ENCODE measurements at regions not wholly inside any gene's neighbourhood (a gene's known extent, or its start where the extent isn't known, plus 50 kb on each side); places are given as distances from the start of the nearest gene placed in this dataset.

DNA sequence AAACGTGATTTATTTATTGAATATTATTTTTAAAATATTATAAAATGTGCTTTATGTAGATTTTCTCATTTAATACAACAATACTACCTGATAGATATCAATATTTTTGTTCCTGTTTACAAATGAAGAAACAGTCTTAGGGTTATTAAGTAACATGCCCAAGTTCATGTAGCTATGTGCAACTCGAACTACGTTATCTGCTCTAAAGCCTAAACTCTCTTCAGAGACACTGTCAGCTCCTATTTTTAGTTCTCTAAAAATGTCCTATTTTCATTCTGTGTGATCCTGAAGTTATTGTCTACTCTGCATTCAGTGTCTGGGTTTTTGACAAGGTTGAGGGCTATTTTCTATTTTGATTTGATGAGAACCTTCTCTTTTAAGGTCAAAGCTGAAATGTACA, 550.1 kb upstream of the B3GALT2 start:
- DNase-seq, result no peak

DNA sequence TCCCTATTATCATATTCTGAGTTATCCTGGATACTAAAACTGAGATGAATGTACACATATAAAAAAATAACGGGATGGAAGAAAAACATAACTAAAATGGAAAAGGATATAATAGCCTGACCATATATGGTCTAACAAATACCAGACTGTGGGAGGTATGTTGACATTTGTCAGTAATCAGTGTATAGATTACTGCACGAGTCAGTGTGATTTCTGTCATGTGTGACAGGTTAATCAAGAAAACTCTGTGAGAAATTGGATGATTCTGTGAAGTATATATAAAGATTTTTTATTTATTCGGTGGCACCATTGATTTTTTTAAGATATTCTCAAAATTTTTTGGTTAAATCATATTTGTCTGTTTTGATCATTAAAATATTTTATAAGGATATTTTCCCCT, 547.3 kb upstream of the B3GALT2 start:
- DNase-seq, result no peak

- no peak for DNase-seq
Observed at GRCh38 chr1:193730017-193730416, 543.6 kb upstream of the B3GALT2 start.

DNA sequence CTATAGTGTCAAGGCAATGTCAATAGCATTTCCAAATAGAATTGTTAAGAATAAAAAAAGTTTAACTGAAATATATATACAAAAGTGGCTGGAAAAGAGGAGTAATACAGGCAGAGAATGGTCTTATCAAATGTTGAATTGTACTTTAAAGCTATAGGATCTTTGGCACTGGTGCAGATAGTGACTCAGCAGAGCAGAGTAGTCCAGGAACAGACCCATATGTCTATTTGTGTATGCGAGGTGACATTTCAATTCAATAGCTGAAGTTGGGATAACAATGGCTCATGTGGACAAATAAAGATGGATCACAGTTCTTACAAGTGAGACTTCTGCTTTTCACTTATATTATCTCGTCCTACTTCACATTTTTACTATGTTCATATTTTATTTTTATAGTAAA, 543.0 kb upstream of the B3GALT2 start:
- no peak for DNase-seq

DNA sequence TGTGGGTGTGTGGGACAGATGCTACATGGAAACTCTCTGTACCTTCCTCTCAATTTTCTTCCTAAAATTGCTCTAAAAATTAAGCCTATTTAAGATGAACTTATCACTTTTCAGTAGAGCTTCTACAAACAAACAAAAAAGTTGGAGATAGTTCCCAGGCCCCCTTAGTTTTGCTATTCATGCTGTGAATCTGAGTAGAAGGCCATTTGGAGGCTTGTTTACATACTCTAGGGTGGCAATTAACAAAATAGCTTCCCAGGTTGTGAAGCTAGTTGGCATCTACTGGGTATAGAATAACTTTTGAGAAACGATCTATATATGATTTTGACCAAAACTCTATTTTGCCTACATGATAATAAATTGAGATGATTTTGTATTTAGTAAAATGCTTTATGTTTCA, 541.4 kb upstream of the B3GALT2 start:
- no peak for DNase-seq

- DNase-seq, result no peak
Observed at GRCh38 chr1:193726722-193727121, 540.3 kb upstream of the B3GALT2 start.

GRCh38 chr1:193712392-193712791, 526.0 kb upstream of the B3GALT2 start:
- no peak for DNase-seq

GRCh38 chr1:193709607-193710006, 523.2 kb upstream of the B3GALT2 start:
- no peak for DNase-seq

DNA sequence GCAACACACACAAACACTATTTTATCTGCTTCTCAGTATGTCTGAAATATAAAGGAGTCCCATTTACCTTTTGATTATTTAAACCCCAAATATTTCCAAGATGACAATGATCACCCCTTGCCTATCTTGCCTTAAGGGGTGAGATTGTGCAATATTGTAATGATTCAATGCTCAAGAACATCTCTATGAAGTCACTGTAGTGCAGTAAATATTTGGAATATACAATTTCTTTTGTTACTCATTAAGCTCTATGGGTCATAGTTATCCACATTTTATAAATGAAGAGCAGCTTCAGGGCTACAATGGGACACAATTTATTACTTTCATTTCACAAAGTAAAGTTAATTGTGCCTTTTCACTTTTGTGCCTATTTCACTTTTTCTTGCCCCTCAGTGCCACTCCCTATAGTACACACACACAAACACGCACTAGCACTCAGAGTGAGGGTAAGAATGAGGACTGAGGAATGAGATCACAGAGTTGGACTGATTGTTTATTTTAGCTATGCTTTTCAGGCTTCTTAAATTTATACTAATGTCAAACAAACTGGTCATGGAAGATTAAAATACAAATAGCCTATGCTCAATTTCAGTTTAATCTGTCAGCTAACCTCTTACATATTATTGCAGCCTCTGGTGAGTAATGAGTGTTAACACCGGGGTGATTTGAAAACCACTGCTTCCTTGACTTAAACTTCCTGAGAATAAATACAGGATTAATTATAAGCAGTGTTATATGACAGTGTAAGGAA, 521.0 kb upstream of the B3GALT2 start:
- no peak for DNase-seq

- DNase-seq, result no peak
Observed at GRCh38 chr1:193706766-193707165, 520.4 kb upstream of the B3GALT2 start.

DNA sequence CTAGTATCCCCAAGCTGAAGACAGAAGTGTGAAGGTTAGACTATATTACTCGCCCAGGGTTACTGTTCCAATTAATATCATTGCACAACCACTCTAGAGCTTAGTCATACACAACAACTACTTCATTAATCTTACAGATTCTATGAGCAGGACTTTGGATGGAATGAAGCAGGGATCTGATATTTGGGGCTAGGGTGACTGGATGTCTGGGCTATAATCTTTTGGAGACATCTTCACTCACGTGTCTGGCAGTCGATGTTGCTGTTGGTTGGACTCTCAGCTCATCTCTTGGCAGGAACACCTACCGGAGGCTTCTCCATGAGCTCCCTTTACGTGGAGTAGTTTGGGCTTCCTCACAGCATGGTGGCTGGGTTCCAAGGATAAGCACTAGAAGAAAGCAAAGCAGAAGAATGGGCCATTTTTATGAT, 519.2 kb upstream of the B3GALT2 start:
- no peak for DNase-seq

DNA sequence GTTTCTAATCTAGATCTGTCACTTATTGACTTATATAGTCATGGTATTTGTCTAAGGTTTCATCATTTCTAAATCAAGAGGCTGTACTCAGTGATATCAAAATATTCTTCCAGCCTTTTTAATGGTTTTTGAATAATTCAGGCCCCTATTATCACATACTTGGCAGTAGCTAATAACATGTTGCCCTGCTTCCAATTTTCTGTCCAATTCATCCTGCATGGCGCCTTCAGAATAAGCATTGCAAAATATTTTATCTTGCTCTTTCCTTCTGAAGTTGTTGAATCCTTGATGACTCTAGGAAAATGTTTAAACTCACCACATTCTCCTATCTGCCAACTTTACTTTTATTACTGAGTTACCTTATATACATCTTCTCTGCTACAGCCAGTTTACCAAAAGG, 517.2 kb upstream of the B3GALT2 start:
- DNase-seq, result no peak

GRCh38 chr1:193703121-193703520, 516.7 kb upstream of the B3GALT2 start:
- no peak for DNase-seq

GRCh38 chr1:193701759-193702158, 515.3 kb upstream of the B3GALT2 start:
- no peak for DNase-seq

GRCh38 chr1:193700710-193701355, 514.4 kb upstream of the B3GALT2 start:
- DNase-seq, result no peak

GRCh38 chr1:193699261-193699660, 512.8 kb upstream of the B3GALT2 start:
- no peak for DNase-seq

- DNase-seq, result no peak
Observed at GRCh38 chr1:193697776-193698175, 511.4 kb upstream of the B3GALT2 start.

DNA sequence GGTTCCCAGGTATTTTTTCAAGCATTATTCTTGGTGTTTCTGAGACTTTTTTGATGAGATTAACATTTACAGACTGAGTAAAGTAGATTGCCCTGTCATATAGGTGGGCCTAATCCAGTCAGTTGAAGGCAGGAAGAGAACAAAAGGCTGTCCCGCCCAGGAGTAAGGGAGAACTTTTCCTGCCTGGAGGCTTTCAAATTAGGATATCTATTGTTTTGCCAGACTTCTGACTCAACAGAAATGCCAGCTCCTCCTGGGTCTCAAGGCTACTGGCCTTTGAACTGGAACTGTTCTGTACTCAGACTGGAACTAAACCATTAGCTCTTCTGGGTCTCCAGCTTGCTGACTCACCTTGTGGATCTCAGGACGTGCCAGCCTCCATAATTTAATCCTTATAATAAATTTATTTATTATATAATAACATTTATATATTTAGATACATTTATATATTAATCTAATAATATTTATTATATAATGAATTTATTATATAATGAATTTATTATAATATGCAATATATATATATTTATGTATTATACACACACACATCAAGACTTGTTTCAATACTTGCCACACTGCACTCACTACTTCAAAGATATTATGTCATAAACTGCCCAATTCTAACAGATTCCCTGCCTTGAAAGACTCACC, 510.8 kb upstream of the B3GALT2 start:
- no peak for DNase-seq

DNA sequence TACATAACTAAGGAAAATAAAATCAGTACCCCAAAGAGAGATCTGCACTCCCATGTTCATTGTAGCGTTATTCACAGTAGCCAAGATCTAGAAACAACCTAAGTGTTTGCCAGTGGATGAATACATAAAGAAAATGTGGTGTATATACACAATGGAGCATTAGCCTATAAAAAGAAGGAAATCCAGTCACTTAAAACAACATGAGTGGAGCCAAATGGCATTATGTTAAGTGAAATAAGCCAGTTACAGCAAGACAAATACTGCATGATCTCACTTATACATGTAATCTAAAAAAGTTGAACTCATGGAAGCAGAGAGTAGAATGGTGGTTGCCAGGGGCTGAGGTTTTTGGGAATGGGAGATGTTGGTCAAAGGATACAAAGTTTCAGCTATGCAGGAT, 508.3 kb upstream of the B3GALT2 start:
- DNase-seq, result no peak

DNA sequence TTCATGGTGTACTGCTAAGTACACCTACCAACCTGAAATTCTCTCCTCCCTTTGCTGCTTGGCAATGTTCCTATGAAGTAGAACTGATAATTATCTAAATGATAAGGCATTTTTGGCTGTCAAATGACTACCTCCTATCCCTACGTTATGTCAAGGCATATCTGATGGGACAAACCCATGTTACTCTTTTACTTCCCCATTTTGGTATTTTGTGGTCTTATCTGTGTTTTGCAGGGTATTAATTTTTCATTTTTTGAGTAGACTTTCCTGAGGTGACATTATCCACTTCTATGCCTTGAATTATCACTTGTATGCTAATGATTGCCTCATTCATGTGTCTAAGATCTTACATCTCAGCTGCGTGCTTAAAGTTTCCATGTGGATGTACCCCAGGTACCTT, 499.6 kb upstream of the B3GALT2 start:
- no peak for DNase-seq

DNA sequence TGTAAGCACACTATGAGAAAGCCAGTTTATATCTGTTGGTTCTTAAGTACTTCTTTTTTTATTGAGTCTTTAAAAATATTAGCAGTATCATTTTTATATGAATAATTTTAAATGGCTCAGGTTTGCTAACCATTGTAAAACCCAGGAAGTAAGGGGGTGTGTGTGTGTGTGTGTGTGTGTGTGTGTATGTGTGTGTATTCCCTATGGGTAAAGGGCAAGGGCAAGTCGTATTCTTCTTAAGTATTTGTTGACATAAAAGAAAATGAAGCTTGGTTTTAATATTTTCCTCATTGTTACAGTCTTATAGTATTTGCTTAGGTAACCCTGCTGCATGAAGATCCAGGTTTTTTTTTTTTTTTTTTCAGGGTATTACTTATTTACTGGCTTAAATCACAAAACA, 495.0 kb upstream of the B3GALT2 start:
- DNase-seq, result no peak

DNA sequence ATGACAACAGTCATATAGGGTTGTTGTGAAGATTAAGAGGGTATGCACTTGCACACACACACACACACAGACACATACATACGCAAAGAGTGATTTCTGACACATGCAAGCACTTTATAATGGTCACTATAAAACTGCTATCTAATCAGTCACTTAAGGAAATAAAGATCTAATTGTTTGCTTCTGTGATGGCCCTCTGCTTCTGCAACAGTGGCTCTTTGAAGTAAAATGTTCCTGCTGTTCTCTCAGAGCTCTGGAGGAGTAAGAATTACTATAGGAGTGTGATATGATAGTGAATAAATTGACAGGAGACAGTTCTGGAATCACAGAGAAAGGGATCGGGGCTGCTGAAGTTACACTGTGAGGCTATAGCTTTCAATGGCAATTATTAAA, 494.5 kb upstream of the B3GALT2 start:
- no peak for DNase-seq

- DNase-seq, result no peak
Observed at GRCh38 chr1:193680247-193680923, 494.0 kb upstream of the B3GALT2 start.

DNA sequence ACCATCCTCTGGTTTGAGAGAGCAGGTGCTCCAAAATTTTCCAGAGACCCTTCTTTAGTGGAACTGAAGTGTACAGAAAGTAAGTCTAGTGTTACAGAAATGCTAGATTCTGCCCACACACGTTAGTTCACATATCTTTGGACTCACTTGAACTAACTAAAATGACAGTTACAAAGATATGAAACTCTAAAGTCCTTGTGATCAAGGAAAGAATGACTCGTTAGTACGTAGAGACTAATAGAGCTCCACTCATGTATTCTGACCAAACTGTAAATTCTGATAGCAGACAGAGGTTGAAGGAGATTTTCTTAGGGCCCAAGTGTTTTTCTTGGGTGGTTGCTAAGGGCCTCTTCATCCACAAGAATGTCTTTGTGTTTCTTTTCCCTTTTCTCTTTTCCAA, 491.5 kb upstream of the B3GALT2 start:
- no peak for DNase-seq
